K562 (cell line): ENCODE measurements at regions not wholly inside any gene's neighbourhood (a gene's known extent, or its start where the extent isn't known, plus 50 kb on each side); places are given as distances from the start of the nearest gene placed in this dataset.

ENCODE experiments used
- ATAC-seq: fragments of 200-7000 bp; cut with Tn5 transposase; 3 replicates; pipeline ENCODE4 v1.9.1; 2020; ENCODE audit warnings: moderate library complexity
- BruUV-seq: library from RNA; stranded (reverse); fragments of 400-500 nt; replicated peaks from 2 replicates; lab custom pipeline; 2021; lab: Mats Ljungman, UMichigan
- CTCF ChIA-PET: fragments of 300-600 bp; formaldehyde crosslinking; extraction: SDS; loops from one replicate; lab custom pipeline; 2021; ENCODE audit warnings: low intra/inter-chr PET ratio; lab: Yijun Ruan, JAX
- POLR2A ChIA-PET: fragments of 300-600, 350-650 bp; sonication (Branson Sonifier 250); formaldehyde crosslinking; extraction: SDS; loops from one replicate; lab custom pipeline; 2021; ENCODE audit warnings: antibody characterized with exemption, inconsistent platforms; lab: Yijun Ruan, JAX
- DNase-seq, 4 experiments: peaks; one replicate each; pipeline versions ENCODE4 v3.0.0 to v3.0.0-alpha.2; 2011 to 2018; ENCODE audit warnings: low spot score in 3 of 4, mixed read lengths in 3 of 4; ENCODE audit errors: extremely low read depth in 1 of 4
- FAIRE-seq: peaks from 2 replicates; lab custom pipeline; 2011; peaks lifted over from hg19 to GRCh38; lab: Jason Lieb, UNC
- H2AFZ ChIP-seq: 2 replicates; pipeline ENCODE4 v1.6.0; 2011; ENCODE audit warnings: low read depth, low read length, control low read depth, inconsistent platforms
- H3K27ac ChIP-seq: fragments of 200-600 bp; 3 replicates; pipeline ENCODE4 v1.8.0; 2011; ENCODE audit warnings: low read depth, mild to moderate bottlenecking, control low read depth, inconsistent platforms, low read length, moderate library complexity, mixed read lengths; ENCODE audit errors: extremely low read depth
- H3K27me3 ChIP-seq, 2 experiments: fragments of 300-600 bp in 1 of 2; 2 replicates in 1 of 2; 3 replicates in 1 of 2; pipeline versions ENCODE4 v1.6.0 to v1.8.0; 2011; ENCODE audit warnings: inconsistent platforms in 2 of 2, low read length in 2 of 2, mild to moderate bottlenecking in 1 of 2, mixed read lengths in 1 of 2, moderate library complexity in 1 of 2; ENCODE audit not compliant: control insufficient read depth in 2 of 2, insufficient read depth in 2 of 2
- H3K36me3 ChIP-seq: fragments of 300-600 bp; 3 replicates; pipeline ENCODE4 v1.8.0; 2011; ENCODE audit warnings: mild to moderate bottlenecking, low read length, inconsistent platforms; ENCODE audit not compliant: control insufficient read depth, insufficient read depth
- H3K4me1 ChIP-seq, 2 experiments: fragments of 200-600 bp in 1 of 2; replicated peaks in 1 of 2; 2 replicates in 1 of 2; 3 replicates in 1 of 2; pipeline versions ENCODE4 v1.5.1 to v1.8.0; 2011; ENCODE audit warnings: inconsistent platforms in 2 of 2, low read length in 2 of 2, mild to moderate bottlenecking in 1 of 2, mixed read lengths in 1 of 2, moderate library complexity in 1 of 2; ENCODE audit not compliant: control insufficient read depth in 2 of 2, insufficient read depth in 2 of 2
- H3K4me2 ChIP-seq: 2 replicates; pipeline ENCODE4 v1.6.1; 2011; ENCODE audit warnings: low read length, control low read depth, inconsistent platforms, mixed read lengths; ENCODE audit not compliant: insufficient read depth
- H3K4me3 ChIP-seq: fragments of 200-600 bp; sonication (generic), shearing (Covaris generic); 2 replicates; pipeline ENCODE4 v1.5.1; 2016; ENCODE audit warnings: control low read depth, inconsistent platforms
- H3K79me2 ChIP-seq: fragments of 200-600 bp; 3 replicates; pipeline ENCODE4 v1.8.0; 2011; ENCODE audit warnings: low read length, inconsistent platforms; ENCODE audit not compliant: control insufficient read depth, insufficient read depth
- H3K9ac ChIP-seq, 2 experiments: 2 replicates each; pipeline versions ENCODE4 v1.6.0 to v1.6.1; 2011; ENCODE audit warnings: low read depth in 2 of 2, low read length in 2 of 2, control low read depth in 1 of 2, inconsistent platforms in 1 of 2, mild to moderate bottlenecking in 1 of 2, mixed read lengths in 1 of 2; ENCODE audit not compliant: insufficient read depth in 1 of 2
- H3K9me1 ChIP-seq: one replicate; pipeline ENCODE4 v1.6.0; 2011; ENCODE audit warnings: inconsistent platforms, mild to moderate bottlenecking, low read length, moderate library complexity; ENCODE audit not compliant: control insufficient read depth, insufficient read depth
- H3K9me3 ChIP-seq: replicated peaks from 2 replicates; pipeline ENCODE4 v1.5.1; 2011; ENCODE audit warnings: low read depth, low read length, inconsistent platforms; ENCODE audit not compliant: control insufficient read depth, insufficient read depth
- H4K20me1 ChIP-seq: replicated peaks from 2 replicates; pipeline ENCODE4 v1.6.1; 2011; ENCODE audit warnings: low read length, inconsistent platforms, mixed read lengths; ENCODE audit not compliant: control insufficient read depth, insufficient read depth
- FUS ChIP-seq: fragments of 200-400 bp; formaldehyde crosslinking; optimal IDR thresholded peaks from 2 replicates; pipeline ENCODE3; 2017; ENCODE audit warnings: low read depth, low read length
- KDM1A ChIP-seq, 2 experiments: fragments of 450-650 bp; IDR thresholded peaks; 2 replicates each; pipeline ENCODE4 v1.6.1; 2016; ENCODE audit warnings: mild to moderate bottlenecking in 2 of 2
- MCM3 ChIP-seq: fragments of 450-650 bp; IDR thresholded peaks from 2 replicates; pipeline ENCODE4 v1.6.1; 2016
- RCOR1 ChIP-seq, 2 experiments: IDR thresholded peaks; 2 replicates each; pipeline ENCODE4 v1.6.1; 2012; ENCODE audit warnings: low read depth in 2 of 2, low read length in 2 of 2, borderline replicate concordance in 1 of 2, improper control_type of control experiment in 1 of 2
- SRSF7 ChIP-seq: fragments of 200-400 bp; formaldehyde crosslinking; optimal IDR thresholded peaks from 2 replicates; pipeline ENCODE3; 2017; ENCODE audit warnings: mild to moderate bottlenecking, low read depth, low read length
- ZNF197 ChIP-seq: fragments of 200-800 bp; sonication (Bioruptor generic); IDR thresholded peaks from 2 replicates; pipeline ENCODE4 v1.6.1; 2016; ENCODE audit warnings: low read depth, missing genetic modification characterization, missing compliant biosample characterization
- ZNF253 ChIP-seq: fragments of 250-450 bp; sonication (Bioruptor Pico); conservative IDR thresholded peaks from 2 replicates; pipeline ENCODE4 v1.6.1; 2021; ENCODE audit warnings: mild to moderate bottlenecking
- ZNF76 ChIP-seq: fragments of 250-450 bp; sonication (Bioruptor Pico); IDR thresholded peaks from 2 replicates; pipeline ENCODE4 v1.4.0; 2020; ENCODE audit warnings: mild to moderate bottlenecking, moderate library complexity, borderline replicate concordance
- WGBS: fragments of 100-300 bp; shearing (Covaris generic); methylation state at CpG from one replicate; pipeline ENCODE4 v1.1.6; 2016; ENCODE audit warnings: low coverage, mixed read lengths; ENCODE audit not compliant: insufficient coverage; ENCODE audit errors: missing lambda C conversion rate; 5-methylcytosine and 5-hydroxymethylcytosine counted together
- in situ Hi-C: fragments of 300-500 bp; cut with MboI; formaldehyde crosslinking; loops from 4 replicates; pipeline ENCODE4 v1.15.0; 2018; ENCODE audit warnings: inconsistent platforms, mixed read lengths
- intact Hi-C: fragments of 100-400 bp; cut with micrococcal nuclease; formaldehyde crosslinking; loops from 2 replicates; pipeline ENCODE4 v1.14.2; 2022
- TF ChIP-seq, protein P1 (sequence below): sonication (generic); formaldehyde crosslinking; IDR thresholded peaks from 2 replicates; pipeline ENCODE4 v1.8.1; 2023; ENCODE audit warnings: mild to moderate bottlenecking, missing genetic modification reagents
- TF ChIP-seq, protein P2 (sequence below): fragments of 450-650 bp; IDR thresholded peaks from 2 replicates; pipeline ENCODE4 v1.6.1; 2017; ENCODE audit warnings: mild to moderate bottlenecking, moderate library complexity

DNA sequence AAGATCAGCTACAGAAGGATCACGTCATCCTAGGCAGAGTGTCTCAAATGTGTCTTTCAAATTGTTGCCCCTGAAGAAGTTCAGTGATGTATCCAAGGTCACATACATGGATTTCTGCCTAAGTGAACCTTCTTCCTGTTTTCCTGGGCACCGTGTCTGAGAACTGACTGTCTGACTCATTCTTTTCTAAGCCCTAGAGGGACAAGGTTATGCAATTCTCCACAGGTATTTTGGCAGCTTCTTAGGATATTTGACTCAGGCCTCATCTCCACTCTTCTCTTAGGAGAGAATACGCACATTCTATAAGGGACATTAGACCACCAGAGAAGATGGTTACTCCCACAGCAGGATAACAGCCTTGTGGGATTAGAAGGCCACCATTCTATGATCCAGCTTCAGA lies 391.9 kb upstream of the THBS1 start:
- H3K9me3 ChIP-seq = no peaks in the 10 kb centered on the region
- H3K9me1 ChIP-seq = no peaks in the 10 kb centered on the region
- H3K9ac ChIP-seq = no peak overlapping the region
- TF ChIP-seq RCOR1 (IDR thresholded peaks at IDR 0.05; ENCODE audit: borderline replicate concordance in 1 of 2, low read depth in 2 of 2, low read length in 2 of 2) (no peak), MCM3 (no peak), FUS (no peak), SRSF7 (no peak), ZNF76 (no peak), ZNF253 (CRISPR knock-in tag) (no peak), ZNF197 (no peak), KDM1A (IDR thresholded peaks at IDR 0.05) (no peak)
- TF ChIP-seq, protein P1, sequence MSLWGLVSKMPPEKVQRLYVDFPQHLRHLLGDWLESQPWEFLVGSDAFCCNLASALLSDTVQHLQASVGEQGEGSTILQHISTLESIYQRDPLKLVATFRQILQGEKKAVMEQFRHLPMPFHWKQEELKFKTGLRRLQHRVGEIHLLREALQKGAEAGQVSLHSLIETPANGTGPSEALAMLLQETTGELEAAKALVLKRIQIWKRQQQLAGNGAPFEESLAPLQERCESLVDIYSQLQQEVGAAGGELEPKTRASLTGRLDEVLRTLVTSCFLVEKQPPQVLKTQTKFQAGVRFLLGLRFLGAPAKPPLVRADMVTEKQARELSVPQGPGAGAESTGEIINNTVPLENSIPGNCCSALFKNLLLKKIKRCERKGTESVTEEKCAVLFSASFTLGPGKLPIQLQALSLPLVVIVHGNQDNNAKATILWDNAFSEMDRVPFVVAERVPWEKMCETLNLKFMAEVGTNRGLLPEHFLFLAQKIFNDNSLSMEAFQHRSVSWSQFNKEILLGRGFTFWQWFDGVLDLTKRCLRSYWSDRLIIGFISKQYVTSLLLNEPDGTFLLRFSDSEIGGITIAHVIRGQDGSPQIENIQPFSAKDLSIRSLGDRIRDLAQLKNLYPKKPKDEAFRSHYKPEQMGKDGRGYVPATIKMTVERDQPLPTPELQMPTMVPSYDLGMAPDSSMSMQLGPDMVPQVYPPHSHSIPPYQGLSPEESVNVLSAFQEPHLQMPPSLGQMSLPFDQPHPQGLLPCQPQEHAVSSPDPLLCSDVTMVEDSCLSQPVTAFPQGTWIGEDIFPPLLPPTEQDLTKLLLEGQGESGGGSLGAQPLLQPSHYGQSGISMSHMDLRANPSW = no peak
- TF ChIP-seq, protein P2, sequence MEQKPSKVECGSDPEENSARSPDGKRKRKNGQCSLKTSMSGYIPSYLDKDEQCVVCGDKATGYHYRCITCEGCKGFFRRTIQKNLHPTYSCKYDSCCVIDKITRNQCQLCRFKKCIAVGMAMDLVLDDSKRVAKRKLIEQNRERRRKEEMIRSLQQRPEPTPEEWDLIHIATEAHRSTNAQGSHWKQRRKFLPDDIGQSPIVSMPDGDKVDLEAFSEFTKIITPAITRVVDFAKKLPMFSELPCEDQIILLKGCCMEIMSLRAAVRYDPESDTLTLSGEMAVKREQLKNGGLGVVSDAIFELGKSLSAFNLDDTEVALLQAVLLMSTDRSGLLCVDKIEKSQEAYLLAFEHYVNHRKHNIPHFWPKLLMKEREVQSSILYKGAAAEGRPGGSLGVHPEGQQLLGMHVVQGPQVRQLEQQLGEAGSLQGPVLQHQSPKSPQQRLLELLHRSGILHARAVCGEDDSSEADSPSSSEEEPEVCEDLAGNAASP = no peak
- H3K79me2 ChIP-seq = no peaks in the 10 kb centered on the region
- H4K20me1 ChIP-seq = no peaks in the 10 kb centered on the region
- H2AFZ ChIP-seq = no peak overlapping the region
- no peaks in the 10 kb centered on the region for H3K4me1 ChIP-seq
- DNase-seq (no peak), ATAC-seq (no peak), FAIRE-seq (no peak)
- intact Hi-C loops (no loop called here), in situ Hi-C loops (no loop called here)
- ChIA-PET CTCF (no interaction called here), POLR2A (interaction anchor here (0.7 to 2.1 kb wide), 2 partner anchors 9 to 108 kb away, joined by 3 to 4 read pairs; no protein-coding TSS in a partner anchor)
- H3K4me3 ChIP-seq = no peak overlapping the region
- WGBS = 0% methylated on average over 3 of the region's 3 CpGs
- H3K4me2 ChIP-seq = no peak overlapping the region
- 0 out of 5 replicates have a peak, but pooled peaks cover 0 to 4% of the 10 kb centered on the region in 2 experiments for H3K27me3 ChIP-seq
- H3K27ac ChIP-seq = no peak overlapping the region
- no TSS peak for BruUV-seq
- H3K36me3 ChIP-seq = no peaks in the 10 kb centered on the region
